ENCODE measurements at regions not wholly inside any gene's neighbourhood (a gene's known extent, or its start where the extent isn't known, plus 50 kb on each side); places are given as distances from the start of the nearest gene placed in this dataset.

GRCh38 chr2:38174646-38175423 lies 98.9 kb upstream of the CYP1B1 start:
- TF ChIP-seq CTCF (conservative IDR thresholded peaks at IDR 0.05; ENCODE audit: low read length) (no peak), EZH2phosphoT487 (IDR thresholded peaks at IDR 0.05; ENCODE audit: borderline replicate concordance) (no peak)

Data from Loucy (cell line).